GM15510 (cell line): ENCODE measurements at regions not wholly inside any gene's neighbourhood (a gene's known extent, or its start where the extent isn't known, plus 50 kb on each side); places are given as distances from the start of the nearest gene placed in this dataset.

Experiments used
- POLR2A ChIP-seq: IDR thresholded peaks from 3 replicates; pipeline ENCODE4 v1.6.1; 2011; ENCODE audit warnings: borderline replicate concordance; ENCODE audit not compliant: insufficient read length; ENCODE audit errors: extremely low read depth

DNA sequence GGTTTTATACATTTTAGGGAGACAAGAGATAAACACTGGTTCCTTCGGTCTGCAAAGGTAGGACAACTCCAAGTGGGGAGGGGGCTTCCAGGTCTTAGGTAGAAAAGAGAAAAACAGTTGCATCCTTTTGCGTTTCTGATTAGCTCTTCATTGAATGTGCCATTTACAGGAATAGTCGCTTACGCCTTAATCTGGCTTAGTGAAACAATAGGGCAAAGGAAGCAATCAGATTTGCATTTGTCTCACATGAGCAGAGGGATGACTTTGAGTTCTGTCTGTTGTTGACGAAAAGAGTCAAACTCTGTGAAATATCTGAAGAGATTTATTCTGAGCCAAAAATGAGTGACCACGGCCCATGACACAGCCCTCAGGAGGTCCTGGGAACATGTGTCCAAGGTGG lies 166.0 kb upstream of the ATP10A start:
- TF ChIP-seq POLR2A = no peak

DNA sequence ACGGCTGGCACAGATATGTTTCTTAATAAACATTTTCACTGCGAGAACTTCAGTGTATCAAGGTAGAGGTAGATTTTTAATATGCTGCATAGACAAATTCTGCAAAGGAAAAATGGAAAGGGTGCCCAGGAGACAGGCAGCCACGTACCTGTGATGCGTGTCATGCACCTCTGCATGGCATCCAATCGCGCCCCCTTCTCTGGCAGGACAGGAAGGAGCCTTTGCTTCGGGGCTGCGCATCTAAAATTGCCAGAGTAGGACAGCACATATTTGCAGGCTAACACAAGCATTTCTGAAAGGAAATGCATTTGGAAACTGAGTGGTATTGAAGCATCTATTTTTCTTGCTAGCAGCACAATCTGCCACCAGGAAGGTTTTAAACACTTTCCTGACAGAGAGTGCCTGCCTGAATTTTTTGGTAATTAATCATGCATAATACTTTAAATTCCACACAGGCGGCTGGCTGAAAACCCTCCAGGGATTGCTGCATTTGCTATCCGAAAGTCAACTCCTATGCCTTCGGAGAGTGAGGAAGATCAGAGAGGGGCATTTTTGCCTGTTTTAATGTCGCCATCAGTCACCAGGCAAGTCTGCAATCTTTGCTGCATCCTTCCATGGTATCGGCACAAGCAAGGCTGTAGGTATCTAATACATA lies 165.1 kb upstream of the ATP10A start:
- TF ChIP-seq POLR2A = no peak

DNA sequence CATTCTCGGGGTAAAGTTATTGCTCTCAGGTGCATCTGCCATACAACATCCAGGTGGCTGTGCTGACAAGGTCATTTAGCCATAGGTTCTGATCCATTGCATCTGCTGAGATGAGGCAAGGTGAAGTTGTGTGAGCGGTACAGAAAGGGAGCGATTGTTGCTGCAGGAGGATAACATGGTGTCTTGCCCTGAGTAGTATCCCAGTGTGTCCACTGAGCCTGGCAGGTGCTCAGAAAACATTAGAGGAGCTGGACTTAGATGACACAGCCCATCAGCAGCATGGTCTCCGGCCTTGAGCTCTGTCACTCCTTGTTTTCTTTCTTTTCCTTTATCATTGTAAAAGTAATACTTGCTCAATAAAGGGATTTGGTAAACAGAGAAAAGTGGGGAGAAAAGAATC lies 161.1 kb upstream of the ATP10A start:
- no peak for TF ChIP-seq POLR2A

DNA sequence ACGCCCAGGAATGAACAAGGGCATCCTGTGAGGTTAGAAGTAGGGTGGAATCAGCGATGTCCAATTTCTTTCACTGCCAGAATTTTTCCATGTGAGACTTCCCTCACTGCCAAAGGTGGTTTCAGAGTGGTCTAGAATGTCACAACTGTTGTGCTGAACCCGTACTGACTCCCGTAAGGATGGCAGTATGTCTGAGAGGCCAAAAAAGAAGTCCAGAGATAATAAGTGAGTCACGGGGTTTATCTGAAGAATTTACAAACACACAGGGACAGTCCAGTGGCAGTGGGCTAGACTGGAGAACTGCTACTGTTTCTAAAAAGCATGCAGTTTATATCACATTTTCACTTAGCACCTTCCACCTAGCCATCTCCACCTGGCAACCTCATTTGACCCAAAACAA lies 160.6 kb upstream of the ATP10A start:
- no peak for TF ChIP-seq POLR2A

DNA sequence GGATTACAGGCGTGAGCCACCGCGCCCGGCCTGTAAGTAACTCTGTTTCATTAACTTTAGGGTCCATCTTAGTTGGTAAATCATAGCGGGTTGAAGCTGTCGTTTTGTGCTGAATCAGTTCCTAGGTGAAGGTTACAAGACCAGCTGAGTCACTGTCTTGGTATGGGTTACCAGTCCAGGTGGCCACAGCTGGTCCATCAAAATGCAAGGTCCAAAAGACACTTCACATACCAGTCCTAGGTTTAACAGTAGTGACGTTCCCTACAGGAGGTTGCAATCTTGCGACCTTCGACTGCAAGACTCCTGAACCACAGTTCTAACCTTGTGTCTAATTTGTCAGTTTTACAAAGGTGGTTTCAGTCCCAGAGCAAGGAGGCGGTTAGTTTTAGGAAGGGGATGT lies 160.1 kb upstream of the ATP10A start:
- TF ChIP-seq POLR2A = no peak

DNA sequence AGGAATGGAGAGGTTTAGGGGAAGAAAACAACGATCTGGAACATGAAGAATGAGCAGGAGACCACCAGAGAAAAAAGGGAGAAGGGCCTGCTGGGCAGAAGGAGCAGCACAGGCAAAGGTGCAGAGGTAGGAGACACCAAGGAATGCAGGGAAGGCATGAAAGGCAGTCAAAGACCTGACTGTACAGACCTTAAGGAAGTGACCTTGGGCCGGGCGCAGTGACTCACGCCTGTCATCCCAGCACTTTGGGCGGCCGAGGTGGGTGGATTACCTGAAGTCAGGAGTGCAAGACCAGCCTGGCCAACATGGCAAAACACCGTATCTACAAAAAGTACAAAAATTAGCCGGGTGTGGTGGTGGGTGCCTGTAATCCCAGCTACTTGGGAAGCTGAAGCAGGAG lies 157.7 kb upstream of the ATP10A start:
- TF ChIP-seq POLR2A = no peak

DNA sequence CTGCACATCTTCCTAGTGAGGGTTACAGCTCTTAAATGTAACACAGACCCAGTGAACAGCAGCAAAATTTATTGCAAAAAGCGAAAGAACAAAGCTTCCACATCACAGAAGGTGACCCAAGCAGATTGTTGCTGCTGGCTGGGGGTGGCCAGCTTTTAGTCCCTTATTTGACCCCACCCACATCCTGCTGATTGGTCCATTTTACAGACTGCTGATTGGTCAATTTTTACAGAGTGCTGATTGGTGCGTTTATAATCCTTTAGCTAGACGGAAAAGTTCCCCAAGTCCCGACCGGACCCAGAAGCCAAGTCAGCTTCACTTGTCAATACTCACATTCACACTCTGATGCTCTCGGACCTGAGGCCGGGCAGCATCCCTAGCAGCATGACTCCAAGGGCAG lies 154.5 kb upstream of the ATP10A start:
- TF ChIP-seq POLR2A = no peak

DNA sequence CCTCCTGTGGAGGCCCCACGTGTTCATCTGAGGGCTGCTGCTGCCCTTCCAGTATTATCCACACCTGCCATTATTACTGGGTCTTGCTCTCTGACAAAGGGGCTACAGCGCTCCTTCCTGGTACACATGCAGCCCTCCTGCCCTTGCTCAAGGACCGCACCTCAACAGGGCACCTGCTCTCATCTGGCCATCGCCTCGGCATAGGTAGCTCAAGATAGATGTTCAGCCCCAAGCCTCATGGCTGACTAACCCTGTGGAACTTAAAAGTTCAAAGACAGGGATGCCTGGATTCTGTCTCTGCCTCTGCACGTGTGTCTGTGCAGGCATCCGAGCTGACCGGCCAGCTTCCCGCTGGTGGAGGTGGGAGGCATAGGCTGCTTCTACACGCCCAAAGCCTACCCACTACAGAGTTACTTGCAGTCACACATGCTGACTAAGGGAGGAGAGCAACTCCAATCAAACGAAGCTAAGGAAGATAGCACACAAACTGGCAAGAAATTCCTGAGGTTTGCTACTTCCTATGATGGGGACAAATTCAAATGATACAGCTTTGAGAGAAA lies 152.5 kb upstream of the ATP10A start:
- no peak for TF ChIP-seq POLR2A

DNA sequence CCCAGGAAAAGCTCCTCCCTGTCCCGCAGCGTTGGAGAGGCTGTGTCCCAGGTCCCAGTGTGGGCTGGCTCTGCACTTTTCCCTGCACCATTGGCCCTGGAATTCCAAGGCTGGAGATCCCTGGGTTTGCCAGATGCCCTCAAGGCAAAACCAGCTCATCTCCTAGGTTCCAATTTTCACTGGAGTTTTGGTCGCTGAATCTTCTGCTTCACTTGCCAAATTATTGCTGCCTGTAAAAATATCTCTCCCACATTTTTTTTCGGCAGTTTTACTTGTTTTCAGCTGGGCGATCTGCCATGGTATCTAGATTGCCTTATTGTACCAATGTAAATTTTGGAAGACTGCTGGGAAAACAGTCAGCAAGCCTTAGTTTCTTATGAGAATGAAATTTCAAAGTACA lies 150.9 kb upstream of the ATP10A start:
- TF ChIP-seq POLR2A = no peak

DNA sequence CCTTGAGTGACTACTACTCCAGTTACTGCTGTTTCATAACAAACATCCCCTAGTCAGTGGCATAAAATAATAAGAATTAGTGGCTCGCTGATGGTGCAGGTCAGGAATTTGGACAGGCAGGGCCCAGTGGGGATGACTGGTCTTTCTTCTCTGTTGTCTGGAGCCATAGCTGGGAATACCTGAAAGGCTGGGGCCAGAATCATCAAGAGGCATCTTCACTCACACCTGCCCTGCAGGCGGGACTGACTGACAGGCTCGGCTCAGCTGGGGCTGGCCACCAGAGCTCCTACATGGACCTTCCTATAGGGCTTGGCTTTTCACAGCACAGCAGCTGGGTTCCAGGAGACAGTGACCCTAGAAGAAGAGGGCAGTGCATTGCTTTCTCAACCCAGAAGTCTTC lies 148.8 kb upstream of the ATP10A start:
- TF ChIP-seq POLR2A = no peak

DNA sequence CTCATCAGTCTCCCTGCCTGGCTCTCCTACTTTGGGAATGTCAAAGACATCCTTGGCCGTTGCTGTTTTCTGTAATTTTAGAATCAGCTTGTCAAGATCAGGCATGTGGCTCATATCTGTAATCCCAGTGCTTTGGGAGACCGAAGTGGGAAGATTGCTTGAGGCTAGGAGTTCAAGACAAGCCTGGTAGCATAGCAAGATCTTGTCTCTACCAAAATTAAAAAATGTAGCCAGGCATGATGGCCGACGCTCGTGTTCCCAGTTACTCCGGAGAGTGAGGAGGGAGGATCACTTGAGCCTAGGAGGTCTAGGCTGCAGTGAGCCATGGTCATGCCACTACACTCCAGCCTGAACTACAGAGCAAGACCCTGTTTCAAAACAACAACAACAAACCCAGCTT lies 144.0 kb upstream of the ATP10A start:
- TF ChIP-seq POLR2A = no peak

DNA sequence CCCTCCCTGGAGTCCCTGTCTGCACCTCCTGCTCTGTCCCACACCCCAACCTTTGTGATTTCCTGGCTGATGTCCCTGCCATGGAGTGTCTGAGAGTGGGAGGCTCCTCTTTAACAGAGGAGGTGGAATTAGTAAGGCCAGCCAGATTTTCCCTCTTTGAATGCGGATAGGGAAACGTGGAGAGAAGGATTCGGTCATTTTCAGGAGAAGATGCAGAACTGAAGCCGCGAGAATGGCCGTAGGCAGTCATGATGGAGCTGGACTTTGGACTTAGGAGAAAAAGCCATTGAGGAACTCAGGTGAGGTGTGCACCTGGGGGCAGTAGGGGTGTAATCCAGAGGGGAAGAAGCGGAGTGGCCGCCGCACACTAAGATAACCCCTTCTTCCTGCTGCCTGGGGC lies 138.1 kb upstream of the ATP10A start:
- TF ChIP-seq POLR2A = no peak

DNA sequence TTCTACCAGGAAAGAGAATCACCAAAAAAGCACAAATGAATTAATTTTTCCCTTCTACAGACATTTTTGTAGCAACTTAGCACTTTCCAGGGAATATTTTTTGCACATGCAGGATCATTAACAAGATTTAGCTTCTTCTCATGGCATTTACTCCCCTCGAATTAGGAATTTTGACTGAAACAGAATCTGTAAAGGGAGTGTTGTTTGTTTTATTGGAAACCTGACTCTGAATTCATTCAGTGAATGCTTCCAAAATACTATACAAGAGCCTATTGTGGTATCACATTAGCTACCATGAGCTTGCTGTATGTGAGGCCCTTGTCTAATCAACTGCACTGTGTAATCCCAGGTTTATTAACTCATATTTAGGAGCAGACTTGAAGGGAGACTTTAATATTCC lies 130.4 kb upstream of the ATP10A start:
- TF ChIP-seq POLR2A = no peak

DNA sequence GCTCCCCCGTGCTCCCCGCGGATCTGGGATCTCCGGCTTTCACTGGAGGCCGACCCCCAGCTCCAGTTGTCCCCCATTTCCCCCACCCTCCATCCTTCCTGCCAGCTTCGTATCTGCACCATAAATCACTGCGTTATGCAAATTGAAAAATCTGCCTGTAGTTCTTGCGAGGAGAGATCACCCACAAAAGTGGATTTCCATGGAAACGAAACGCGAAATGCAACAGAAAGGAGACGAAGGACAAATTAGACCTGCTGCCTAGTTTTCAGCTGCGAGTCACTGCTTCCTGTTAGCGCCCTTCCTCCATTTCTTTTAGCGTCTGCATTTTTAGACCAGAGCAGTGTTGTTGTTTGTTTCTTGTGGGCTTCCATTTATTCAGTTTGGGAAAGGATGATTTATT lies 127.1 kb upstream of the ATP10A start:
- TF ChIP-seq POLR2A = no peak

DNA sequence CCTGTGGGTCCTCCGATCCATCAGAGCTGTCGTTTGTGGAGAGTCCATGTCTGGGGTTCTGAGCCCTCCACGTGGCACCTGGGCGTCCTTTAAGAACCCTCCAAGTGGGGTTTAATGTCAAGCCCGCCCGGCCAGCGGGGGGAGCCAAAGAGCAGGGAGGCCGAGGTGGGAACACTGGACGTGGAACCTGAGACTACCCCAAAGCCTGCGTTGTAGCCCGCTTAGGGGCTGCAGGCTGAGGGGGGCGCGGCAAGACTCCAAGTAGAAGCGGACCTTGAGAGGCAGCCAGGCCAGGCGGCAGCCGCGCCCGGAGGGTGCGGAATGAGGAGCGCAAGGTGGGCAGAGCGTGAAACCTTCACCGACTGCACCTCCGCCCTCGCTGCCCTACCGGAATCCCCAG lies 126.2 kb upstream of the ATP10A start:
- TF ChIP-seq POLR2A = no peak

DNA sequence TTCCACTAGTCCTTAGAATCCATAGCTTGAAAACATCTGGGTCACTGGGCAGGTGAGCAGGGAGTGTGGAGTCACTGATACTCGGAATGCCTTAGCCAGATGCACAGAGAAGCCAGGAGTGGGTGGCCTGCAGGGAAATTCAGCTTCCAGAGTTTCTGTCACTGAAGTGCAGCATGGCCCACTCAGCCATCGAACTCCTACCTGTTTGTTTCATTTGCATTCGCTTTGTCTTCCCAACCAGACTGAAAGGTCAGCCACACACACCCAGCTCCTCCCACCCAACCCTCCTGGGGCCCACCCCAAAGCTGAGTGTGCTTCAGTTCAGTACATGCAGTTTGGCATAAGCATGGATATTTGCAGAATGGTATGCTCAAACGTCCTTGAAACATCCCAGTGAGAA lies 124.5 kb upstream of the ATP10A start:
- TF ChIP-seq POLR2A = no peak

DNA sequence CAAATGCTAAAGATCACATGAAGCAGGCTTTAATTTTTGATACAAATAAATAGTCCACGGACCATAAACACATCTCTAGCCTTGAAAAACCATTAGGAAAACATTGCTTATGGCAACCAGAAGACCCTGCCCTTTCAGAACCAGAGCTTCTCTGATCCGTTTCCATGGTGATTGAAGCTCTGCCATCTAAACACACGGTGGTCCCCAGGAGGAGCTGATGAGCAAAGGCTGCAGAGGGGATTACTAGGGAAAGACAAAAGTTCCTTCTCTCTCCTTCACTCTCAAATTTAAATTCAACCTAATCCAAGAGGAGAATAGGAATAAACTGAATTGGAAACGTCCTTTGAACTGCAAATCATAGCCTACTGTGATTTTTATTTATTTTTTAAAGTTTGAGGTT lies 122.0 kb upstream of the ATP10A start:
- TF ChIP-seq POLR2A = no peak
